ENCODE measurements at regions not wholly inside any gene's neighbourhood (a gene's known extent, or its start where the extent isn't known, plus 50 kb on each side); places are given as distances from the start of the nearest gene placed in this dataset.
"Not testable (repeated sequence)": the region's sequence is repeated elsewhere in the genome, so short reads cannot be mapped to it uniquely, and the experiment has no call there.

DNA sequence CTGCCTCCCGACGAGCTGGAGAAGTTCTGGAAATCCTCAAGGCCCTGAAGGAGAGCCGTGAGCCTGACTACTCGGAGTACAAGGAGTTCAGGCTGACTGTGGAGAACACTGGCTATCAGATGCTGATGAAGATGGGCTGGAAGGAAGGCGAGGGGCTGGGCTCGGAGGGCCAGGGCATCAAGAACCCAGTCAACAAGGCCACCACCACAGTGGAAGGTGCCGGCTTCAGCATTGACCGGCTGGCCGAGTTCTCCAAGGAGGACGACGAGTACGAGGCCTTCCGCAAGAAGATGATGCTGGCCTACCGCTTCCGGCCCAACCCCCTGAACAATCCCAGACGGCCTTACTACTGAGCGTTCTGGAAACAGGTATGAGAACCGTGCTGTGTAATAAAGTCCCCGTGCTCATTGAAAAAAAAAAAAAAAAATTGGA lies 366.1 kb upstream of the ATXN7L3B start:
- DNase-seq = no peak

DNA sequence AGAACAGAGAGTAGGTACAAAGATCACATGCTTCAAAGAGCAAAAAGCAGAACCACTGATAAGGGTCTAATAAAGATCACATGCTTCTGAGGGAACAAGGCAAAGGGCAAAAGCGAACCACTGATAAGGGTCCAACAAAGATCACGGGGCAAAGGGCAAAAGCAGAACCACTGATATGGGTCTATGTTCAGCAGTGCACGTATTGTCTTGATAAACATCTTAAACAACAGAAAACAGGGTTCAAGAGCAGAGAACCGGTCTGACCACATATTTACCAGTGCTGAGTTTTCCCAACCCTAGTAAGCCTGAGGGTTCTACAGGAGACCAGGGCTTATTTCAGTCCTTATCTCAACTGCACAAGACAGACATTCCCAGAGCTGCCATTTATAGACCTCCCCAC lies 362.7 kb upstream of the ATXN7L3B start:
- DNase-seq = not testable (repeated sequence)

GRCh38 chr12:74185360-74185759 lies 352.3 kb upstream of the ATXN7L3B start:
- no peak for DNase-seq

DNA sequence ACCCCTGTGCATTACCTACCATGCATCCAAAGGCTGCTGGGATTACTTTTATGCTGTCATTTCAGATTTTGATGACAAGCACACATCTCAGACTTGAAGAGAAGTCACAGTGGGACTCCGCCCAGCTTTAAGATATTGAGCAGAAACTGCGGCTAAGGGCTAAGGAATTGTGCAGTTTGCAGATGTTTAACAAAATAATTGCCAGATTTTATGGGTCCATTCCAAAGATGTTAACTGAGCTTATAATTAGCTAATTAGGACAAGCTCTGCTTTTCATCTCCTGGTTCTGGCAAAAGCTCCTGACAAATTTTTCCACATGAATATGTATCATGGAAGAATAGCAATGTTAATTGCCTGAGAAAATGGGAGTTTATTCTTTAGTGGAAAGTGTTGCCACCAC lies 344.4 kb upstream of the ATXN7L3B start:
- DNase-seq = no peak

- no peak for DNase-seq
These were observed 333.4 kb upstream of the ATXN7L3B start for GRCh38 chr12:74204236-74204635.

GRCh38 chr12:74227846-74228545 lies 309.6 kb upstream of the ATXN7L3B start:
- DNase-seq = no peak

DNA sequence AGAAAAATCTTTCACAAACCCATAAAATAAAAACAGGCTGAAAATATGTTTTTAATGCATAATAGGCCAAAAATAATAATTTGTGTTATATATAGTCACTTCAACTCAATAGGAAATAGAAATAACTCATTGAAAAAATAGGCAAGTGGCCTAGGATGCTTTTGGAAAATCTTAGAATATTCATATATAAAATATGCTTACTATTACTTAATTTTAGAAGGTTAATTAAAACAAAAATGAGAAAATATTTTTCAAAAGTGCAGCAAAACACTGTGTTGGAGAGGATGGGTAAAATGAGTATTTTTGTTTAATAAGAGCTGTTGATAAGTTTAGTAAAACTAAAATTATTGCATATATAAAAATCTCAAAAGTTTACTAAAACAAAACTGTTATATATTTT lies 308.0 kb upstream of the ATXN7L3B start:
- no peak for DNase-seq

DNA sequence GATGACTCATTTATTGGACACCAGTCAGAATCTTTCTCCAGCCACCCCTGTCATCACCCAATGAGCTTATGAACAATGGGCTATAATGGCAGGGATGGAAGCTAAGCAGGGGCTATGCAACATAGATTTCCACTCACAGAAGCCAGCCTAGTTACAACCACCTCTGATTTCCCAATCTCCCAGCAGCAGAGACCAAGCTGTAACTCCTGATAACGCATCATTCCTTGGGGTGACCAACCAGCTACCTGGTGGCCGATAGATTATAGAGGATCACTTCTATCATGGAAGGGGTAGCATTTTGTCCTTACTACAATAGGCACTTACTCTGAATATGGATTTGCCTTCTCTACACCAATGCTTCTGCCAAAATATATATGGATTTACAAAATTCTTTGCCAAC lies 302.3 kb upstream of the ATXN7L3B start:
- DNase-seq = no peak

DNA sequence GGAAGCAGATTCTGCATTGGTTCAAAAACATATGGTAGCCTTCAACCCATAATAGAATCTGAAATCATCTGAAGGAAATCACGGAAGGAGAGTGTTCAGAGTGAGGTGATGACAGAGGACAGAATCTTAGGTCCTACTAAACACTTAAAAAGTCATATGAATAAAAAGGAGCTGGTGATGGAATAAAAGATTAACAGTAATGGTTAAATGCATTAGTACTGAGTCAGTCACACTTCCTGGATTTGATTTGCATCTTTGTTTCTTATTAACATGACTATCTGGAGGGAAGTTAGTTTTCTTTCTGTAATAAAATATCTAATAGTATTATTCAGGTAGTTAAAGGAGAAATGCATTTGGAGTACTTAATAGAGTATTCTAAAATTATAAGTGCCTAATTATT lies 296.3 kb upstream of the ATXN7L3B start:
- DNase-seq = no peak

GRCh38 chr12:74242088-74242487 lies 295.5 kb upstream of the ATXN7L3B start:
- no peak for DNase-seq

DNA sequence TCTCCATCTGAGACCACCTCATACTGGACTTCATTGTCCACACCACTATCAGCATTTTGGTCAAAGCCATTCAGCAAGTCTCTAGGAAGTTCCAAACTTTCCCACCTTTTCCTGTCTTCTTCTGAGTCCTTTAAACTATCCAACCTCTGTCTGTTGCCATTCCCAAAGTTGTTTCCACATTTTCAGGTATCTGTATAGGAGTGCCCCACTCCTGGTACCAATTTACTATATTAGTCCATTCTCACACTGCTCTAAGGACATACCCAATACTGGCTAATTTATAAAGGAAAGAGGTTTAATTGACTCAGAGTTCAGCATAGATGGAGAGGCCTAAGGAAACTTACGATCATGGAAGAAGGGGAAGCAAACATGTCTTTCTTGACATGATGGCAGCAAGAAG lies 292.2 kb upstream of the ATXN7L3B start:
- DNase-seq = no peak

GRCh38 chr12:74250891-74251290 lies 286.7 kb upstream of the ATXN7L3B start:
- DNase-seq = no peak

DNA sequence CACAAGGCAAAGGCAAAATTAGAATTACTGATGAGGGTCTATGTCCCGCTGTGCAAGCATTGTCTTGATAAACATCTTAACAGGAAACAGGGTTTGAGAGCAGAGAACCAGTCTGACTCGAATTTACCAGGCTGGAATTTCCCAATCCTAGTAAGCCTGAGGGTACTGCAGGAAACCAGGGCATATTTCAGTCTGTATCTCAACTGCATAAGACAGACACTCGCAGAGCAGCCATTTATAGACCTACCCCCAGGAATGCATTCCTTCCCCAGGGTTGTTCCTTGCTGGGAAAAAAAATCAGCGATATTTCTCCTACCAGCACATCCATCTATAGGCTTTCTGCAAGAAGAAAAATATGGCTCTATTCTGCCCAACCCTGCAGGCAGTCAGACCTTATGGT lies 283.8 kb upstream of the ATXN7L3B start:
- DNase-seq = not testable (repeated sequence)

- no peak for DNase-seq
These were observed 282.9 kb upstream of the ATXN7L3B start for GRCh38 chr12:74254784-74255183.

GRCh38 chr12:74259199-74259598 lies 278.4 kb upstream of the ATXN7L3B start:
- DNase-seq = no peak

- DNase-seq = no peak
These were observed 272.9 kb upstream of the ATXN7L3B start for GRCh38 chr12:74264692-74265091.

- not testable (repeated sequence) for DNase-seq
These were observed 268.3 kb upstream of the ATXN7L3B start for GRCh38 chr12:74269355-74269754.

- no peak for DNase-seq
These were observed 257.4 kb upstream of the ATXN7L3B start for GRCh38 chr12:74280156-74280655.

DNA sequence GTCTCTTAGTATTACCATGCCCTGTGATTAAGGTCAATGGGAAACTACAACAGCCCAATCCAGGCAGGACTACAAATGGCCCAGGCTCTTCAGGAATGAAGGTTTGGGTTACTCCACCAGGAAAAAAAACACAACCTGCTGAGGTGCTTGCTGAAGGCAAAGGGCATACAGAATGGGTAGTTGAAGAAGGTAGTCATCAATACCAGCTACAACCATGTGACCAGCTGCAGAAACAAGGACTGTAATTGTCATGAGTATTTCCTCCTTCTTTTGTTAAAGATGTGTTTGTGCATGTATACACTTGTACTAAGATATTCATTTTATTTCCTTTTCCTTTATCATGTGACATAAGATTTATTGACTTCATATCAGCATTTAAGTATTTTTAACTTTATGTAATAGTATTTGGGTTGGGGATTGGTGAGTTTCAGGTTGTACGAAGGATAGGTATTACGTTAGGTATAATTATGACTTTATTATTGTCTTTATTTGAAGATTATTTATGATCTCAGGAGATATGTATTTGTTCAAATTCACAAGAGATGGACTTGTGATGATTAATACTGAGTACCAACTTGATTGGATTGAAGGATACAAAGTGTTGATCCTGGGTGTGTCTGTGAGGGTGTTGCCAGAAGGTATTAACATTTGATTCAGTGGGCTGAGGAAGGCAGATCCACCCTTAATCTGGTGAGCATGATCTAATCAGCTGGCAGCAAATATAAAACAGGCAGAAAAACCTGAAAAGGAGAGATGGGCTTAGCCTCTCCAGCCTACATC lies 256.0 kb upstream of the ATXN7L3B start:
- DNase-seq = not testable (repeated sequence)

GRCh38 chr12:74283646-74284045 lies 254.0 kb upstream of the ATXN7L3B start:
- no peak for DNase-seq

DNA sequence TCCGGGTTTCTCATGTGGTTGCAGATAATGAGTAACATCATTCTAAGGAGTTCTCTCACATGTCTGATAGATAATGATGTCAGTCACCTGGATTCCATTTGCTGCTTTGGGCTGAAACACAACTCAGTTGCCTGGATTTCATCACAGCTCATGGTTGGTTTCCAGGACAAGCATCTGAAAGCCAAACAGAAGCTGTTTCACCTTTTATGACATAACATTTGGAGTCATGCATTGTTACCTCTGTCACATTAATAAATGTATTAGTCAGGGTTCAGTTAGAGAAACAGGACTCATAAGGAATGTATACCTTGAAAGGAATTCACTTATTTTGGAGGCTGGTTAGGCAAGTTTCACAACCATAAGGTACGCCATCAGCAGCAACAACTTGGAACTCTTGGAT lies 251.9 kb upstream of the ATXN7L3B start:
- no peak for DNase-seq

GRCh38 chr12:74286254-74286653 lies 251.4 kb upstream of the ATXN7L3B start:
- DNase-seq = no peak

DNA sequence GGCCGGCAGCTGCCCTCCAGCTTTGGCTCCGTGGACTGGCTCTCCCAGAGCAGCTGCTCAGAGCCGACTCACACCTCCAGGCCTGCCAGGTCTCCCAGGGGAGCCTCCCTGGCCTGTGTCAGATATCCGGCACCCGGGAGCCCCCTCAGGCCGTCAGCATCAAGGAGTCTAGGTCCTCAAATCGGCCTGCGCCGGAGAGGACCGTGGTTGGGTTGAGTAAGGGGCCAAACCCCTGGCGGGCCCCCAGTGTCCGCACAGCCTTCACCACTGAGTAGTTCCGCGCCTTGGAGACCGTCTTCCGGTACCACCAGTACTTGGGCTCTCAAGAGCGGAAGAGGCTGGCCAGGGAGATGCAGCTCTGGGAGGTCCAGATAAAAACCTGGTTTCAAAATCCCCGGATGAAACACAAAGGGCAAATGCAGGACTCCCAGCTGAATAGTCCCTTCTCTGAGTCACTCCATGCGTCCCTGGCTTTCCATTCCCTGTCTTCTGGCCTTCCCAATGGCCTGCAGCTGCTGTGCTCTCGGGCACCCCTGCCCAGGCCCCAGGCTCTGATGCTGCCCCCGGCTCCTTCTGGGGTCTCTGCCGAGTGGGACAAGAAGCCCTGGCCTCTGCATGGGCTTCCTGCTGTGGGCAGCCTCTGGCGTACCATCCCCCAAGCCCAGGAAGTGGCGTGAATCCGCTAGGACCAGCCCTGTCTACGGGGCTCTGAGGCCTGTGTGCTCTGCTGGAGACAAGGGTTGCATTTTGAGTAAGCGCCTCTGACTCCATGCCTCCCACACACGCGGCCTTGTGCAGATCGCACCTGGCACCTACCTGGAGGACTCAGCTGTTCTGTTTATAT lies 245.1 kb upstream of the ATXN7L3B start:
- DNase-seq = no peak

All from NCI-H1092 (cell line).